Transverse colon (tissue), 4 donors: ENCODE measurements at regions not wholly inside any gene's neighbourhood (a gene's known extent, or its start where the extent isn't known, plus 50 kb on each side); places are given as distances from the start of the nearest gene placed in this dataset.
"Not testable (repeated sequence)": the region's sequence is repeated elsewhere in the genome, so short reads cannot be mapped to it uniquely, and the experiment has no call there.

Experiments used
- DNase-seq: peaks from one replicate; pipeline ENCODE4 v3.0.0-alpha.2; 2019
- H3K27ac ChIP-seq, 4 donors: fragments of 200-600 bp; sonication (generic); 2 replicates each; pipeline ENCODE4 v1.5.1; 2016 to 2018; ENCODE audit warnings: inconsistent platforms in 4 of 4
- H3K27me3 ChIP-seq: fragments of 200-600 bp; sonication (generic); 2 replicates; pipeline ENCODE4 v1.5.1; 2017; ENCODE audit warnings: inconsistent platforms
- H3K36me3 ChIP-seq, 4 donors: fragments of 200-600 bp; sonication (generic); 2 replicates each; pipeline ENCODE4 v1.5.1; 2017 to 2019; ENCODE audit warnings: inconsistent platforms in 4 of 4
- H3K4me1 ChIP-seq, 4 donors: fragments of 200-600 bp; sonication (generic); 2 replicates each; pipeline ENCODE4 v1.5.1; 2017 to 2020; ENCODE audit warnings: inconsistent platforms in 4 of 4
- H3K4me3 ChIP-seq, 4 donors: fragments of 200-600 bp; sonication (generic); 1 replicate in 1 of 4; 2 replicates in 3 of 4; pipeline versions ENCODE4 v1.5.1 to v1.6.1; 2017 to 2019; ENCODE audit warnings: inconsistent platforms in 4 of 4
- H3K9me3 ChIP-seq, 2 donors: fragments of 200-600 bp; sonication (generic); 2 replicates each; pipeline ENCODE4 v1.5.1; 2017 to 2019; ENCODE audit warnings: inconsistent platforms in 2 of 2
- EP300 ChIP-seq: sonication (generic); formaldehyde crosslinking; IDR thresholded peaks from one replicate; pipeline ENCODE4 v1.6.1; 2017; ENCODE audit warnings: antibody characterized with exemption, low read depth
- POLR2A ChIP-seq: fragments of 450-650 bp; IDR thresholded peaks from one replicate; pipeline ENCODE4 v1.6.1; 2016; ENCODE audit warnings: antibody characterized with exemption, mild to moderate bottlenecking, moderate library complexity
- POLR2AphosphoS5 ChIP-seq, 3 donors: sonication (generic); formaldehyde crosslinking; IDR thresholded peaks; one replicate each; pipeline ENCODE4 v1.6.1; 2016; ENCODE audit warnings: antibody characterized with exemption in 3 of 3
- WGBS, 2 donors: methylation state at CpG; one replicate each; pipeline ENCODE4 v1.1.5; 2018; ENCODE audit warnings: low coverage in 1 of 2; 5-methylcytosine and 5-hydroxymethylcytosine counted together
- in situ Hi-C, 4 donors: fragments of 200-750 bp; cut with MboI; loops; one replicate each; pipeline versions ENCODE4 v1.15.0 to v1.15.1; 2017; ENCODE audit warnings: low sequenced_read_pairs in 3 of 4, low pct_ligation_motif_present in 1 of 4, low pct_unique_long_range_greater_than_20kb in 1 of 4
- intact Hi-C: fragments of 100-400 bp; cut with DNase I; formaldehyde crosslinking; loops from one replicate; pipeline ENCODE4 v1.15.1; 2023; ENCODE audit warnings: low total_unique reads
- TF ChIP-seq, protein P1 (sequence below), 5 experiments: fragments of 200-600 bp in 3 of 5; fragments of 450-650 bp in 2 of 5; sonication (generic) in 3 of 5; IDR thresholded peaks; 1 replicate in 2 of 5; 2 replicates in 3 of 5; pipeline ENCODE4 v1.5.1; 2016 to 2017; ENCODE audit warnings: antibody characterized with exemption in 5 of 5, inconsistent platforms in 3 of 5, mild to moderate bottlenecking in 2 of 5, moderate library complexity in 1 of 5

DNA sequence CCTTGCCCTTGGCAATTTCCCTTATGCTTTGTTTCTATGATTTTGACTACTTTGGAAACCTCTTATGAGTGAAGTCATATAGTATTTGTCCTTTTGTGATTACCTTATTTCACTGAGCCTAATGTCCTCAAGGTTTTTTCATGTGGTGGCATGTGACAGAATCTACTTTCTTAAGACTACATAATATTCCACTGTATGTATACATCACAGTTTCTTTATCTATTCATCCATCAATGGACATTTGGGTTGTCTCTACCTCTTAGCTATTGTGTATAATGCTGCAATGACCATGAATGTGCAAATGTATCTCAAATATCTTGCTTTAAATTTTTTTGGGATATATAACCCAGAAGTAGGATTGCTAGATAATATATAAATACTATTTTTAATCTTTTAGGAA is 96.4 kb upstream of the ALDH1A1 start:
- TF ChIP-seq, protein P1, sequence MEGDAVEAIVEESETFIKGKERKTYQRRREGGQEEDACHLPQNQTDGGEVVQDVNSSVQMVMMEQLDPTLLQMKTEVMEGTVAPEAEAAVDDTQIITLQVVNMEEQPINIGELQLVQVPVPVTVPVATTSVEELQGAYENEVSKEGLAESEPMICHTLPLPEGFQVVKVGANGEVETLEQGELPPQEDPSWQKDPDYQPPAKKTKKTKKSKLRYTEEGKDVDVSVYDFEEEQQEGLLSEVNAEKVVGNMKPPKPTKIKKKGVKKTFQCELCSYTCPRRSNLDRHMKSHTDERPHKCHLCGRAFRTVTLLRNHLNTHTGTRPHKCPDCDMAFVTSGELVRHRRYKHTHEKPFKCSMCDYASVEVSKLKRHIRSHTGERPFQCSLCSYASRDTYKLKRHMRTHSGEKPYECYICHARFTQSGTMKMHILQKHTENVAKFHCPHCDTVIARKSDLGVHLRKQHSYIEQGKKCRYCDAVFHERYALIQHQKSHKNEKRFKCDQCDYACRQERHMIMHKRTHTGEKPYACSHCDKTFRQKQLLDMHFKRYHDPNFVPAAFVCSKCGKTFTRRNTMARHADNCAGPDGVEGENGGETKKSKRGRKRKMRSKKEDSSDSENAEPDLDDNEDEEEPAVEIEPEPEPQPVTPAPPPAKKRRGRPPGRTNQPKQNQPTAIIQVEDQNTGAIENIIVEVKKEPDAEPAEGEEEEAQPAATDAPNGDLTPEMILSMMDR (IDR thresholded peaks at IDR 0.05) = no peak
- TF ChIP-seq POLR2A (no peak), EP300 (no peak), POLR2AphosphoS5 (IDR thresholded peaks at IDR 0.05) (no peak)
- in situ Hi-C loops = no loop called here

DNA sequence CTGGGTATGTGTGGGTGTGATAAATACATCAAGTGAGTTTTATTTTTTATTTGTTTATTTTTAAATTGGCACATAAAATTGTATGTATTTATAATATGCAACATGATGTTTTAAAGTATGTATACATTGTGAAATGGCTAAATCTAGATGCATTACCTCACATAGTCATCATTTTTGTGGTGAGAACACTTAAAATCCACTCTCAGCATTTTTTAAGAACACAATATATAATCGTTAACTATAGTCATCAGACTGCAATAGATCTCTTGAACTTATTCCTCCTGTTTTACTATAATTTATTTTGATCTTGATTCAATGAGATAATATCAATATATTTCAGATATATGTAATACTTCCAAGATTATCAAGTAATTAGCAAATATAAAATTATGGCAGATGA is 93.9 kb upstream of the ALDH1A1 start:
- DNase-seq = no peak
- 60 to 72% methylated on average over 1 of the region's 1 CpG for WGBS, 2 donors

More for the DNA sequence above, 96.4 kb upstream of the ALDH1A1 start:
- H3K4me1 ChIP-seq = peaks cover 0 to 22% (median 4%) of the 10 kb centered on the region in 4 donors
- no peak overlapping the region for H3K27ac ChIP-seq
- no peak for DNase-seq
- intact Hi-C loops = no loop called here
- H3K36me3 ChIP-seq = no peaks in the 10 kb centered on the region
- H3K4me3 ChIP-seq = no peak overlapping the region
- H3K9me3 ChIP-seq = no peaks in the 10 kb centered on the region
- no peaks in the 10 kb centered on the region for H3K27me3 ChIP-seq

DNA sequence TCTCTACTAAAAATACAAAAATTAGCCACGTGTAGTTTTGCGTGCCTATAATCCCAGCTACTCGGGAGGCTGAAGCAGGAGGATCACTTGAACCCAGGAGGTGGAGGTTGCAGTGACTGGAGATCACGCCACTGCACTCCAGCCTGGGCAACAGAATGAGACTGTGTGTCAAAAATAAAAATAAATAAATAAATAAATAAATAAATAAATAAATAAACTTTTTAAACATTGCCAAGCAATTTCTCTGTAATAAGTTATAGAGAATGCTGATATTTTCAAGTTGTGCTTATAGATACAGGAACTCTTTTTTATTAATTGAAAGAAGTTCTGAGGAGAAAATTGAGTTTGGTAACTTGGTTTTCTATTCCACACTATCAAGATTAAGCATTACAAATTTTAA is 91.9 kb upstream of the ALDH1A1 start:
- H3K4me1 ChIP-seq, H3K4me3 ChIP-seq, H3K27ac ChIP-seq, DNase-seq, H3K36me3 ChIP-seq, H3K9me3 ChIP-seq, intact Hi-C loops, H3K27me3 ChIP-seq, in situ Hi-C loops: not testable (repeated sequence)
- WGBS, 2 donors = 89 to 100% methylated on average over 2 to 4 of the region's 4 CpGs

More for the DNA sequence above, 93.9 kb upstream of the ALDH1A1 start:
- in situ Hi-C loops (no loop called here), intact Hi-C loops (no loop called here)
- Histone ChIP-seq H3K4me3 (no peak overlapping the region), H3K4me1 (peaks cover 0 to 17% (median 4%) of the 10 kb centered on the region in 4 donors), H3K27me3 (no peaks in the 10 kb centered on the region), H3K9me3 (no peaks in the 10 kb centered on the region), H3K36me3 (no peaks in the 10 kb centered on the region), H3K27ac (no peak overlapping the region)
- TF ChIP-seq POLR2A (no peak), EP300 (no peak), POLR2AphosphoS5 (IDR thresholded peaks at IDR 0.05) (no peak)
- TF ChIP-seq, protein P1 (IDR thresholded peaks at IDR 0.05) = no peak

DNA sequence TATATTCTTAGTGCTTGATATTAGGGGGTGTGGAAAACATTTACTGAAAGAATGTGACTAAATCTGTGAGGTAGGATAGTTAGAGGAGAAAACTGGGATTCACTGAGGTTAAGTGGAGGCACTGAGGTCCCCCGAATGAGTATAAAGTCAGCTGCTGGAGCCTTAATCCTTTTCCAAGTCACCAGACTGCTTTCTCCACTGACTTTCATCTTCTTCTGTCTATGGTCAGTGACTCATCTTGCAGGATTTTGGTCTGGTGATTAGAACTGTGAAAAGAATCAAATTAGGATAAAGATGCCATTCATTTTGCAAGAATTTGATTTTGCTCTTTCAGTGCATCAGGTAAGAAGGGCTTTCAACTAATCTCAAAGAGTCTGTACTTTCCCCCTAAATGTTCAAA is 89.3 kb upstream of the ALDH1A1 start:
- intact Hi-C loops = no loop called here
- H3K9me3 ChIP-seq = no peaks in the 10 kb centered on the region
- H3K4me3 ChIP-seq = no peak overlapping the region
- WGBS, 2 donors = 67 to 71% methylated on average over 1 of the region's 1 CpG
- no peaks in the 10 kb centered on the region for H3K27me3 ChIP-seq
- in situ Hi-C loops = no loop called here
- peaks cover 0 to 28% (median 14%) of the 10 kb centered on the region in 4 donors for H3K4me1 ChIP-seq
- DNase-seq = no peak
- no peak overlapping the region for H3K27ac ChIP-seq
- no peaks in the 10 kb centered on the region for H3K36me3 ChIP-seq
- no peak for TF ChIP-seq POLR2AphosphoS5 (IDR thresholded peaks at IDR 0.05)
- TF ChIP-seq POLR2A = no peak
- TF ChIP-seq, protein P1 (IDR thresholded peaks at IDR 0.05) = no peak
- TF ChIP-seq EP300 = no peak
